ENCODE measurements at regions not wholly inside any gene's neighbourhood (a gene's known extent, or its start where the extent isn't known, plus 50 kb on each side); places are given as distances from the start of the nearest gene placed in this dataset.

GRCh38 chr12:20120403-20120725 is 248.0 kb upstream of the PDE3A start:
- TF ChIP-seq CTCF (IDR thresholded peaks at IDR 0.05), result no peak
- TF ChIP-seq SIN3A (IDR thresholded peaks at IDR 0.05; ENCODE audit: borderline replicate concordance, insufficient read depth, low read depth, low read length), result no peak
